Breast epithelium (tissue), 4 donors: ENCODE measurements at regions not wholly inside any gene's neighbourhood (a gene's known extent, or its start where the extent isn't known, plus 50 kb on each side); places are given as distances from the start of the nearest gene placed in this dataset.
"Not testable (repeated sequence)": the region's sequence is repeated elsewhere in the genome, so short reads cannot be mapped to it uniquely, and the experiment has no call there.

Experiments used
- DNase-seq, 2 donors: peaks; one replicate each; pipeline ENCODE4 v3.0.0-alpha.2; 2019; ENCODE audit warnings: low spot score in 2 of 2
- H3K27ac ChIP-seq, 2 donors: fragments of 200-600 bp; sonication (generic) in 1 of 2; one replicate each; pipeline ENCODE4 v1.5.1; 2016 to 2019; ENCODE audit warnings: mild to moderate bottlenecking in 1 of 2
- H3K27me3 ChIP-seq, 2 donors: fragments of 200-600 bp; sonication (generic) in 1 of 2; one replicate each; pipeline versions ENCODE4 v1.5.1 to v1.6.0; 2017 to 2019; ENCODE audit warnings: control low read depth in 1 of 2, mild to moderate bottlenecking in 1 of 2
- H3K36me3 ChIP-seq: fragments of 200-600 bp; one replicate; pipeline ENCODE4 v1.5.1; 2019
- H3K4me1 ChIP-seq, 2 donors: fragments of 200-600 bp; sonication (generic); one replicate each; pipeline ENCODE4 v1.5.1; 2016 to 2019; ENCODE audit warnings: control low read depth in 1 of 2
- H3K4me3 ChIP-seq, 3 donors: fragments of 200-600 bp; sonication (generic); 1 replicate in 2 of 3; 2 replicates in 1 of 3; pipeline ENCODE4 v1.5.1; 2016 to 2019; ENCODE audit warnings: mild to moderate bottlenecking in 3 of 3, moderate library complexity in 2 of 3
- H3K9me3 ChIP-seq, 2 donors: fragments of 200-600 bp; sonication (generic) in 1 of 2; one replicate each; pipeline ENCODE4 v1.5.1; 2016 to 2019; ENCODE audit warnings: control low read depth in 1 of 2
- POLR2A ChIP-seq: fragments of 450-650 bp; IDR thresholded peaks from one replicate; pipeline ENCODE4 v1.6.1; 2016; ENCODE audit warnings: antibody characterized with exemption, mild to moderate bottlenecking, moderate library complexity
- POLR2AphosphoS5 ChIP-seq, 3 donors: sonication (generic); formaldehyde crosslinking; IDR thresholded peaks; one replicate each; pipeline ENCODE4 v1.6.1; 2017; ENCODE audit warnings: antibody characterized with exemption in 3 of 3
- intact Hi-C: fragments of 100-400 bp; cut with DNase I; formaldehyde crosslinking; loops from one replicate; pipeline ENCODE4 v1.15.1; 2023; ENCODE audit warnings: low total_unique reads
- TF ChIP-seq, protein P1 (sequence below), 3 donors: fragments of 450-650 bp; IDR thresholded peaks; one replicate each; pipeline ENCODE4 v1.5.1; 2016 to 2017; ENCODE audit warnings: antibody characterized with exemption in 3 of 3, mild to moderate bottlenecking in 3 of 3, moderate library complexity in 3 of 3

GRCh38 chr17:52410781-52411180 is 252.3 kb upstream of the CA10 start:
- no peaks in the 10 kb centered on the region for H3K9me3 ChIP-seq
- intact Hi-C loops: no loop called here
- H3K27me3 ChIP-seq: no peaks in the 10 kb centered on the region
- no peak overlapping the region for H3K4me3 ChIP-seq
- H3K4me1 ChIP-seq: no peaks in the 10 kb centered on the region
- no peak for DNase-seq
- no peak overlapping the region for H3K27ac ChIP-seq
- H3K36me3 ChIP-seq: no peaks in the 10 kb centered on the region
- TF ChIP-seq POLR2AphosphoS5 (IDR thresholded peaks at IDR 0.05) (no peak), POLR2A (no peak)
- TF ChIP-seq, protein P1, sequence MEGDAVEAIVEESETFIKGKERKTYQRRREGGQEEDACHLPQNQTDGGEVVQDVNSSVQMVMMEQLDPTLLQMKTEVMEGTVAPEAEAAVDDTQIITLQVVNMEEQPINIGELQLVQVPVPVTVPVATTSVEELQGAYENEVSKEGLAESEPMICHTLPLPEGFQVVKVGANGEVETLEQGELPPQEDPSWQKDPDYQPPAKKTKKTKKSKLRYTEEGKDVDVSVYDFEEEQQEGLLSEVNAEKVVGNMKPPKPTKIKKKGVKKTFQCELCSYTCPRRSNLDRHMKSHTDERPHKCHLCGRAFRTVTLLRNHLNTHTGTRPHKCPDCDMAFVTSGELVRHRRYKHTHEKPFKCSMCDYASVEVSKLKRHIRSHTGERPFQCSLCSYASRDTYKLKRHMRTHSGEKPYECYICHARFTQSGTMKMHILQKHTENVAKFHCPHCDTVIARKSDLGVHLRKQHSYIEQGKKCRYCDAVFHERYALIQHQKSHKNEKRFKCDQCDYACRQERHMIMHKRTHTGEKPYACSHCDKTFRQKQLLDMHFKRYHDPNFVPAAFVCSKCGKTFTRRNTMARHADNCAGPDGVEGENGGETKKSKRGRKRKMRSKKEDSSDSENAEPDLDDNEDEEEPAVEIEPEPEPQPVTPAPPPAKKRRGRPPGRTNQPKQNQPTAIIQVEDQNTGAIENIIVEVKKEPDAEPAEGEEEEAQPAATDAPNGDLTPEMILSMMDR (IDR thresholded peaks at IDR 0.05): no peak

- H3K27me3 ChIP-seq, H3K4me3 ChIP-seq, H3K27ac ChIP-seq, intact Hi-C loops, H3K4me1 ChIP-seq, H3K9me3 ChIP-seq, H3K36me3 ChIP-seq, DNase-seq: not testable (repeated sequence)
Observed at GRCh38 chr17:52409222-52409621, 250.7 kb upstream of the CA10 start.

- DNase-seq: no peak
- no peak overlapping the region for H3K27ac ChIP-seq
- no peaks in the 10 kb centered on the region for H3K36me3 ChIP-seq
- no peaks in the 10 kb centered on the region for H3K4me1 ChIP-seq
- intact Hi-C loops: no loop called here
- no peaks in the 10 kb centered on the region for H3K9me3 ChIP-seq
- TF ChIP-seq, protein P1 (IDR thresholded peaks at IDR 0.05): no peak
- no peak for TF ChIP-seq POLR2AphosphoS5 (IDR thresholded peaks at IDR 0.05)
- no peak for TF ChIP-seq POLR2A
- H3K27me3 ChIP-seq: no peaks in the 10 kb centered on the region
- H3K4me3 ChIP-seq: no peak overlapping the region
Observed at GRCh38 chr17:52395308-52395707, 236.8 kb upstream of the CA10 start.

- no peaks in the 10 kb centered on the region for H3K9me3 ChIP-seq
- H3K36me3 ChIP-seq: no peaks in the 10 kb centered on the region
- TF ChIP-seq, protein P1 (IDR thresholded peaks at IDR 0.05): no peak
- no peak overlapping the region for H3K4me3 ChIP-seq
- no peaks in the 10 kb centered on the region for H3K27me3 ChIP-seq
- no peak overlapping the region for H3K27ac ChIP-seq
- DNase-seq: no peak
- no peaks in the 10 kb centered on the region for H3K4me1 ChIP-seq
- intact Hi-C loops: no loop called here
Observed at GRCh38 chr17:52390422-52390821, 231.9 kb upstream of the CA10 start.

DNA sequence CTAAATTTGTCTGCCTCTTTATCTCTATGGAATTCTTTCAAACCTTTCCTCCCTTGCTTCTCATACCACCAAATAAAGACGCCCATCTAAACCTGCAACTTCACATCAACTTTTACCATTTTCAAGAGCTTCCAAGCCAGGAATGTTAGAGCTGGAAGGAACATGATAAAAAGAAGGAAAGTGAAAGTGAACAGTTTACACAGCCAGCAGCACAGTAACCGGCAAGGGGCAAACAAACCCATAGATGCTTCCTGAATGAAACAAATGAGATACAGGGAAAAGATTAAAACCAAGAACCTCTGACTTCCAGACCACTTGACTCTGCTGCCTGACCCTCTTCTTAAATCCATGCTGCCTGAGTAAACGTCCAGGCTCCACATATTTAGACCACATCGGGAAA is 231.1 kb upstream of the CA10 start:
- H3K4me3 ChIP-seq: peak overlapping the region in 1 of 3 donors; percentile 33
- H3K27ac ChIP-seq: no peak overlapping the region
- TF ChIP-seq, protein P1 (IDR thresholded peaks at IDR 0.05): no peak
- TF ChIP-seq POLR2A (no peak), POLR2AphosphoS5 (IDR thresholded peaks at IDR 0.05) (no peak)
- intact Hi-C loops: loop anchor here (2.0 kb wide), 1 partner anchor 45 kb away; no protein-coding TSS in a partner anchor
- DNase-seq: no peak
- H3K36me3 ChIP-seq: no peaks in the 10 kb centered on the region
- H3K4me1 ChIP-seq: no peaks in the 10 kb centered on the region
- H3K27me3 ChIP-seq: no peaks in the 10 kb centered on the region
- H3K9me3 ChIP-seq: no peaks in the 10 kb centered on the region

GRCh38 chr17:52388941-52389340 is 230.4 kb upstream of the CA10 start:
- no peak overlapping the region for H3K4me3 ChIP-seq
- no peaks in the 10 kb centered on the region for H3K36me3 ChIP-seq
- H3K27me3 ChIP-seq: no peaks in the 10 kb centered on the region
- intact Hi-C loops: loop anchor here (2.0 kb wide), 1 partner anchor 46 kb away; no protein-coding TSS in a partner anchor
- no peak overlapping the region for H3K27ac ChIP-seq
- no peaks in the 10 kb centered on the region for H3K9me3 ChIP-seq
- TF ChIP-seq, protein P1 (IDR thresholded peaks at IDR 0.05): no peak
- no peak for TF ChIP-seq POLR2AphosphoS5 (IDR thresholded peaks at IDR 0.05)
- no peaks in the 10 kb centered on the region for H3K4me1 ChIP-seq
- no peak for DNase-seq
